ENCODE measurements at regions not wholly inside any gene's neighbourhood (a gene's known extent, or its start where the extent isn't known, plus 50 kb on each side); places are given as distances from the start of the nearest gene placed in this dataset.

DNA sequence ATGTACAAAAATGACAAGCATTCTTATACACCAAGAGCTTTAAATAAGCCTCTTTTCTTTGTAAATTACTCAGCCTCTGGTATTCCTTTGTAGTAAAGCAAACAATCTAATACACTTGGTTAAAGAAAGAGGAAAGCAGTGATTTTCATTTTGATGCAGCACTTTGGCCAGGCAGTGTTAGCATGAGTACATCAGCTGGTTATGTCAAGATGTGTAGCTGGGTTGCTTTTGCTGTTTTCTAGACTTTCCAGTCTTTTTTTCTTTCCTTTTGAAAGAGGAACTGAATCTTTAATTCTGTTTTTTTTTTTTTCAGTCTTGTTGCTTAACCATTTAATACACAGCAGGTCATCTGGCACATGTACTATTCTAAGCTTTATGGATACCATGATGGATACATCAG is 167.1 kb upstream of the AADAT start:
- Histone ChIP-seq H3K9me3 (no peaks in the 10 kb centered on the region), H3K36me3 (replicated peaks in 1 of 2; ENCODE audit: insufficient read depth in 1 of 2, low read depth in 2 of 2) (no peaks in the 10 kb centered on the region), H3K27me3 (no peaks in the 10 kb centered on the region), H3K4me1 (no peaks in the 10 kb centered on the region), H3K27ac (no peak overlapping the region), H3K4me3 (no peak overlapping the region)
- TF ChIP-seq, protein P1, sequence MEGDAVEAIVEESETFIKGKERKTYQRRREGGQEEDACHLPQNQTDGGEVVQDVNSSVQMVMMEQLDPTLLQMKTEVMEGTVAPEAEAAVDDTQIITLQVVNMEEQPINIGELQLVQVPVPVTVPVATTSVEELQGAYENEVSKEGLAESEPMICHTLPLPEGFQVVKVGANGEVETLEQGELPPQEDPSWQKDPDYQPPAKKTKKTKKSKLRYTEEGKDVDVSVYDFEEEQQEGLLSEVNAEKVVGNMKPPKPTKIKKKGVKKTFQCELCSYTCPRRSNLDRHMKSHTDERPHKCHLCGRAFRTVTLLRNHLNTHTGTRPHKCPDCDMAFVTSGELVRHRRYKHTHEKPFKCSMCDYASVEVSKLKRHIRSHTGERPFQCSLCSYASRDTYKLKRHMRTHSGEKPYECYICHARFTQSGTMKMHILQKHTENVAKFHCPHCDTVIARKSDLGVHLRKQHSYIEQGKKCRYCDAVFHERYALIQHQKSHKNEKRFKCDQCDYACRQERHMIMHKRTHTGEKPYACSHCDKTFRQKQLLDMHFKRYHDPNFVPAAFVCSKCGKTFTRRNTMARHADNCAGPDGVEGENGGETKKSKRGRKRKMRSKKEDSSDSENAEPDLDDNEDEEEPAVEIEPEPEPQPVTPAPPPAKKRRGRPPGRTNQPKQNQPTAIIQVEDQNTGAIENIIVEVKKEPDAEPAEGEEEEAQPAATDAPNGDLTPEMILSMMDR (IDR thresholded peaks at IDR 0.05) = no peak
- TF ChIP-seq POLR2A (IDR thresholded peaks at IDR 0.05) = no peak
- no peak for DNase-seq
- intact Hi-C loops (cut with DNase I) = loop anchor here (10.0 kb wide), 1 partner anchor 598 kb away; no protein-coding TSS in a partner anchor
- ATAC-seq = no peak

DNA sequence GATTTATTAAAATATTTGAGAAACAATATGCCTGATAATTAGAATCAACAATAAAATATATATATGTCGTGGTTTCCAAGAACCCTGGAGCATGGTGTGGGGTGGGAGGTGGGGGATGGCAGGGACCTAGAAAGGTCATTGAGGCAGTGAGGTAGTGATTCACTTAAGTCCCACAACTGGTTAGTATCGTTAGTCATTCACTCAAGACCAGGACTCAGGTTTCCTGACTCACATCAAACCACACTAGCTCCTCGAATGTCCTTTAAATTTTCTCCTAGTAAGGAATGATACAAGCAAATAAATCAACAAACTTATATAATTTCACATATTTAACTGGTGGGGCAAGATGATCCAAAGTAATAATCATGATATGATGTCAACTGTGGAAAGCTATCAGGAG is 158.8 kb upstream of the AADAT start:
- TF ChIP-seq, protein P1 (IDR thresholded peaks at IDR 0.05) = no peak
- Histone ChIP-seq H3K4me3 (no peak overlapping the region), H3K36me3 (replicated peaks in 1 of 2; ENCODE audit: insufficient read depth in 1 of 2, low read depth in 2 of 2) (no peaks in the 10 kb centered on the region), H3K4me1 (no peaks in the 10 kb centered on the region), H3K27ac (no peak overlapping the region), H3K27me3 (no peaks in the 10 kb centered on the region), H3K9me3 (no peaks in the 10 kb centered on the region)
- ATAC-seq (no peak), DNase-seq (no peak)
- WGBS, 2 donors = 71 to 84% methylated on average over 3 of the region's 3 CpGs
- intact Hi-C loops (cut with DNase I) = no loop called here

DNA sequence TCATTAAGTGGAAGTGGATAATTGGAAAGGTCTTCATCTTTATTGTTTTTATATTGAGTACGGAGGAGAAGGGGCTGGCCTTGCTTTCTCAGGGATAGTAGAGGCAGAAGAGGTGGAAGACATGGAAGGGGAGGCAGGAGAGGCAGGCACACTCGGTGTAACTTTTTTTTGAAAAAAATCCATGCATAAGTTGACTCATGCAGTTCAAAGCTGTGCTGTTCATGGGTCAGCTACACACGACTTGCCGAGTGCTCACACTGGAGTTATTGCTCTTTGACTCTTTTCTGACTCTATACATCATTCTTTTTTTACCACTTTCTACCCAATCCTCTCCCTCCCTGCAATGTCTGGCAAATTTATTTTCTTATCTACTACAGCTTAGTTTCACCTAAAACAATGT is 158.3 kb upstream of the AADAT start:
- H3K36me3 ChIP-seq (replicated peaks in 1 of 2; ENCODE audit: insufficient read depth in 1 of 2, low read depth in 2 of 2) = no peaks in the 10 kb centered on the region
- no peaks in the 10 kb centered on the region for H3K27me3 ChIP-seq
- no peaks in the 10 kb centered on the region for H3K4me1 ChIP-seq
- DNase-seq (no peak), ATAC-seq (no peak)
- intact Hi-C loops (cut with DNase I) = no loop called here
- H3K4me3 ChIP-seq = no peak overlapping the region
- WGBS, 2 donors = 70 to 71% methylated on average over 4 of the region's 4 CpGs
- no peaks in the 10 kb centered on the region for H3K9me3 ChIP-seq
- TF ChIP-seq, protein P1 (IDR thresholded peaks at IDR 0.05) = no peak
- TF ChIP-seq POLR2A (IDR thresholded peaks at IDR 0.05) = no peak
- no peak overlapping the region for H3K27ac ChIP-seq

DNA sequence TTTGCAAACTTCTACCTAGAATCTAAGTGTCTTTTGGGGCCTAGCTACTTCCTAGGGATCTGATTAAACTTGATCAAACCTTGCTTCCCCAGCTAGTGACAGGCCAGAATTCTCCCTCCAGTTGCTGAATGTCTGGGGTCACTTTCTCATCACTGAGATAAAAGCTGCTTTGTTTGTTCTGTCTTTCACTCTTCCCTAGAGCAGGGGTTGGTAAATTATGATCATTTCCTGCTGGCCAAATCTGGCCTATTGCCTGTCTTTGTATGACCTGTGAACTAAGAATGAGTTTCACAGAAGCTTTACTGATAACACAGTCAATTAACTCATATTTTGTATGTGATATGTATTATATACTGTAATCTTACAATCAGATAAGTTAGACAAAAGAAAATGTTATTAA is 157.8 kb upstream of the AADAT start:
- DNase-seq (no peak), ATAC-seq (no peak)
- no peaks in the 10 kb centered on the region for H3K9me3 ChIP-seq
- intact Hi-C loops (cut with DNase I) = no loop called here
- H3K27me3 ChIP-seq = no peaks in the 10 kb centered on the region
- no peaks in the 10 kb centered on the region for H3K4me1 ChIP-seq
- H3K27ac ChIP-seq = no peak overlapping the region
- H3K36me3 ChIP-seq (replicated peaks in 1 of 2; ENCODE audit: insufficient read depth in 1 of 2, low read depth in 2 of 2) = no peaks in the 10 kb centered on the region
- H3K4me3 ChIP-seq = no peak overlapping the region
- TF ChIP-seq, protein P1 (IDR thresholded peaks at IDR 0.05) = no peak

DNA sequence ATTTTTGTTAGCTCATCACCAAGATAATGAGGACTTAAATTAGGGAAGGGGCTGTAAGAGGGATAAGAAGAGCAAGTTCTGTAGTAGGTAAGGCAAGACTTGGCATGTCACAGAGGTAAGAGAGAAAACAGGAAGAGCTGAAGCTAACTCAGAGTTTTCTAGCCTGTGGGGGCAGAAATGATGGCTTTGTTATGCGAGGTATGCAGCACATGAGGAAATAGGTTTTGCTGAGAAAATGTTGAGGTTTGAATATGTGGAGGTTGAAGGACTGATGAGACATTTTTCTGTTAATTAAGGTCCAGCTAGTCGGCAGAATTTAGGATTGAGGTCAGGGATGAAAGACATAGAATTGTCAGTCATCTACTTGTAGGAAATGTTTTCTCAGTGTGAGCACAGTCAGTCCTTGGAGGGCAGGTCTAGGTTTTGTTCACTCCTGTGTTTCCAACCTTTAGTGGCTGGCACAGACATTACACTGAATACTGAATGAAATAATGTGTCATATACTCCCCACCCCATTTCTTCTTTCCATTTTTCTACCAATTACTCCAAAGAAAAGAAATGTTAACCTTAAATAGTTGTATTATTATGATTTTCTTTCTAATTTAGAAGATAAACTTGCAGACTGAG is 154.0 kb upstream of the AADAT start:
- no peaks in the 10 kb centered on the region for H3K27me3 ChIP-seq
- no peak for DNase-seq
- H3K27ac ChIP-seq = no peak overlapping the region
- no peak for ATAC-seq
- no peak for TF ChIP-seq POLR2A (IDR thresholded peaks at IDR 0.05)
- TF ChIP-seq, protein P1 (IDR thresholded peaks at IDR 0.05) = no peak
- H3K36me3 ChIP-seq (replicated peaks in 1 of 2; ENCODE audit: insufficient read depth in 1 of 2, low read depth in 2 of 2) = no peaks in the 10 kb centered on the region
- intact Hi-C loops (cut with DNase I) = no loop called here
- H3K9me3 ChIP-seq = no peaks in the 10 kb centered on the region
- no peak overlapping the region for H3K4me3 ChIP-seq
- H3K4me1 ChIP-seq = no peaks in the 10 kb centered on the region
- WGBS, 2 donors = 33 to 37% methylated on average over 2 of the region's 2 CpGs

Data from body of pancreas (tissue), 4 donors.